Astrocyte of the spinal cord (primary cell): ENCODE measurements at regions not wholly inside any gene's neighbourhood (a gene's known extent, or its start where the extent isn't known, plus 50 kb on each side); places are given as distances from the start of the nearest gene placed in this dataset.

Experiments
- DNase-seq: peaks from one replicate; pipeline ENCODE4 v3.0.0; 2011; ENCODE audit warnings: low read depth, low spot score
- H3K4me3 ChIP-seq: 2 replicates; pipeline ENCODE4 v1.5.1; 2011; ENCODE audit warnings: low read depth, mild to moderate bottlenecking, low read length, moderate library complexity
- in situ Hi-C: cut with HindIII; loops from 2 replicates; pipeline ENCODE4 v1.10.0; 2017; ENCODE audit warnings: low sequenced_read_pairs
- TF ChIP-seq, protein P1 (sequence below): IDR thresholded peaks from 2 replicates; pipeline ENCODE4 v1.5.1; 2012; ENCODE audit warnings: low read depth, mild to moderate bottlenecking, low read length, inconsistent platforms

DNA sequence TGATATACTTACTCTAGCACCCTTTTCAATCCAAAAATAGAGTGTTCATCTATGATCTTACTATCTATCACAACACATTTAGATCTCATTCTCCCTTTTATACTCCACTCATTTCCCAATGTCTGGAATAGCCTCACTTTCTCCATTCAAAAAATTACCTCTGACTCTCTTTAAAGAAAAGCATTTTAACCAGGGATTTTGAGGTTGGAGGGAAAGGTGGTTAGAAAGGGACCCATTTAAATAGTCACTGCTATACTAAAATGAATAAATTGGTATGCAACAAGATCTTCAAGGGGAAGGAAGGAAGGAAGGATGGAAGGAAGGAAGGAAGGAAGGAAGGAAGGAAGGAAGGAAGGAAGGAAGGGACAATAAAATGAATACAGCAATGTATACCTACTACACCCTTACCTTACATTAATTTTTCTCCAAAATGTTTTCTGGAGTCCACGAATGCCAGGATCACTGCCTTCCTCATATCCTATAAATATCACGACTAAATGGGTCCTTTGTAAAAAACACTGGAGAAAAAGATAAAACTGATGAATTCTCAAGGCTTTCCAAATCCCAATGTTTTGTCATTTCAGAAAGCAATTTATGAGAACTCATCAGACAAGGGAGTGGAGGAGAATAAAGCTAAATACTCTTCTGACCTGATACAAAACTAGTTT is 202.7 kb downstream of the ZEB2 start:
- no peak overlapping the region for H3K4me3 ChIP-seq
- TF ChIP-seq, protein P1, sequence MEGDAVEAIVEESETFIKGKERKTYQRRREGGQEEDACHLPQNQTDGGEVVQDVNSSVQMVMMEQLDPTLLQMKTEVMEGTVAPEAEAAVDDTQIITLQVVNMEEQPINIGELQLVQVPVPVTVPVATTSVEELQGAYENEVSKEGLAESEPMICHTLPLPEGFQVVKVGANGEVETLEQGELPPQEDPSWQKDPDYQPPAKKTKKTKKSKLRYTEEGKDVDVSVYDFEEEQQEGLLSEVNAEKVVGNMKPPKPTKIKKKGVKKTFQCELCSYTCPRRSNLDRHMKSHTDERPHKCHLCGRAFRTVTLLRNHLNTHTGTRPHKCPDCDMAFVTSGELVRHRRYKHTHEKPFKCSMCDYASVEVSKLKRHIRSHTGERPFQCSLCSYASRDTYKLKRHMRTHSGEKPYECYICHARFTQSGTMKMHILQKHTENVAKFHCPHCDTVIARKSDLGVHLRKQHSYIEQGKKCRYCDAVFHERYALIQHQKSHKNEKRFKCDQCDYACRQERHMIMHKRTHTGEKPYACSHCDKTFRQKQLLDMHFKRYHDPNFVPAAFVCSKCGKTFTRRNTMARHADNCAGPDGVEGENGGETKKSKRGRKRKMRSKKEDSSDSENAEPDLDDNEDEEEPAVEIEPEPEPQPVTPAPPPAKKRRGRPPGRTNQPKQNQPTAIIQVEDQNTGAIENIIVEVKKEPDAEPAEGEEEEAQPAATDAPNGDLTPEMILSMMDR: no peak
- DNase-seq: no peak
- in situ Hi-C loops: no loop called here

DNA sequence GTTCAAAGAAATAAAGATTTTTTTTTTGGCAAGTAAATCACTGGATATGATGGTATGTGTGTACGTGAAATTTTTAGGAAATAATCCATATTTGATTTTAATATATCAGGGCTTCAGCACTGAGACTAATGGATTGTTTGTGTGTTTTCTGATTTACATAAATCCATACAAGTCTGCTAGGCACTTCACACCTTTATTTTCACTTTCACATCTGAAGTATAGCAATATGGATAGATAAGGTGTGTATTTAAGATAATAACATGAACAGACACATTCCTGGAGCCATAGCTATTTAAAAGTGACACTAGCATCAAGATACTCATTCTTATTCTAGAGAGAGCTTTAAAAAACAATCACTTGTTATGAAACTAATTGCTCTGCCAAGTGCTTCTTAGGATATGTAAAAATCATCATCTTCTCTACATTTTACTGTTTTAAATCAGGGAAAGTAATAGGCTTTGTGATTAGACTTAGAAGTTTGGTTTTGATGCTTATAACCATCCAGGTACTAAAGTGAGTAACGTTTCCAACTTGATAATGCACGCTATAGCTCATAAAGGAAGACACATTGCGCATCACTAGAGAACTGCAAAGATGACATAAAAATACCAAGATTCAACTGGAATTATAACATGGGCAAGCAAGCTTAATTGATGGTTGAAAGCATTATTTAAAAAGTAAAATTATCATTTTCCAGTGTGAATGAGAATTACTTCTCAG is 208.9 kb downstream of the ZEB2 start:
- TF ChIP-seq, protein P1: no peak
- in situ Hi-C loops: no loop called here
- H3K4me3 ChIP-seq: no peak overlapping the region
- DNase-seq: no peak

DNA sequence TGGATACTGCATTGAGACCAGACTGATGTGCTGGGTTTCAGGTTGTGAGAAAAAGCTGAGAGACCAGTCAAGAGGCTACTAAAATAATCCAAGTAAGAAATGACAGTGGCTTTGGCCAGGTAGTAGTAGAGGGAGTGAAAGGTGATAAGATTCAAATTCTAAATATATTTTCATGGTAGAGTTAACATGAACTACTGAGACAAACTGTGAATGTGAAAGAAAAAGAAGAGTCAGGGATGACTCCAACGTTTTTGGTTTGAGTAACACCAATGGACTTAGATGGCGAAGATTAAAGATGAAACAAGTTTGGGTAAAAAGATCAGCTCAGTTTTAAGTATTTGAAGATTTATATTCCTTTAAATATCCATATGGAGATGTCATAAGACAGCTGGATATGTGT is 209.4 kb downstream of the ZEB2 start:
- in situ Hi-C loops: no loop called here
- no peak overlapping the region for H3K4me3 ChIP-seq
- TF ChIP-seq, protein P1: no peak
- no peak for DNase-seq

DNA sequence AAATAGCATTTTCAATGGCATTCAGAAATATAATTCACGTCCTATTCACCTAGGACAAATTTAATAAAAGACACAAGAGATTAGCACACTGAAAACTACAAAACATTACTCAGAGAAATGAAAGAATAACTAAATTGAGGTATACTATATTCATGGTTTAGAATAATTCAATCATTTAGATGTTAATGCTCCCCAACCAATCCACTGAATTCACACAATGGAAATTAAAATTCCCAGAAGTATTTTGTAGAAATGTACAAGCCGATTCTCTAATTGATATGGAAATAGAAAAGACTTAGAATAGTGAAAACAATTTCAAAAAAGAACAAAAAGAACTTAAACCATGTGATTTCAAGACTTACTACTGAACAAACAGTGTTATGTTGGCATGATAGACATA is 212.2 kb downstream of the ZEB2 start:
- H3K4me3 ChIP-seq: no peak overlapping the region
- TF ChIP-seq, protein P1: no peak
- in situ Hi-C loops: no loop called here
- no peak for DNase-seq

DNA sequence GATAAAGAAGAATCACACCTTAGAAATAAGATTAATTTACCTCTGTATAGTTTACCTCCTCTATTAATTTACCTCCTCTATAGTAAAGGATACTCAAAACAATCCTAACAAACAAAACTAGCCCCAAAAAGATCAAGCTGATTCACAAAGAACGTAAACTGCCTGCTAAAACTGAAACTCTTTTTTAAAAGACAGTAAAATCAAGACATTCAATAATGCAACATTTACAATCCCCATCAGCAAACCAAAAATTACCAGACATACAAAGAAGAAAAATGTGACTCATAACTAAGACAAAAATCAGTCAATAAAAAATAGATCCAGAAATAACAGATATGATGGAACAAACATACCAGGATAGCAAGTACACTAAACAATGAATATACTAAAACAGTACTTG is 215.7 kb downstream of the ZEB2 start:
- TF ChIP-seq, protein P1: no peak
- no peak for DNase-seq
- no peak overlapping the region for H3K4me3 ChIP-seq
- in situ Hi-C loops: no loop called here

DNA sequence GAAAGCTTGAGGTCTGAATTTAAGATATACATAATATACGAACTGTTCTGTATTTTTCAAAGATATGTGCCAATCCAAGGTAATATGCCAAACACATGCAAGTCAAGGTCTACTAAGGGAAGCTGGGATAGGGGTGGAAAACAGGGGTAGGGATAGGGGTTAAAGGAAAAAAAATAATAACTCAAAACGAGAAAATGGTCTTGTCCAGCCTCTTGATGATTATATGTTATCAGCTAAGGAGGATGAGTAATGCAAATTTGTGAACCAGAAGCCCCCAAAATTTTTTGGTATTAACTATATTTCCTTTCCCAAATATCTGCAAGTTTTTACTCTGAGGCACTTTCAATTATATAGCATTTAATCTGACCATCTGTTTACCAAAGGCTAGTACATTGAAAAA is 219.3 kb downstream of the ZEB2 start:
- DNase-seq: no peak
- in situ Hi-C loops: no loop called here
- H3K4me3 ChIP-seq: no peak overlapping the region
- TF ChIP-seq, protein P1: no peak
